Jurkat, Clone E6-1 (cell line): ENCODE measurements at regions not wholly inside any gene's neighbourhood (a gene's known extent, or its start where the extent isn't known, plus 50 kb on each side); places are given as distances from the start of the nearest gene placed in this dataset.

Experiments
- DNase-seq: peaks from one replicate; pipeline ENCODE4 v3.0.0-alpha.2; 2011; ENCODE audit warnings: low read depth, low spot score
- H3K4me3 ChIP-seq: 2 replicates; pipeline ENCODE4 v1.5.1; 2011; ENCODE audit warnings: mild to moderate bottlenecking, low read length, control low read depth, moderate library complexity

DNA sequence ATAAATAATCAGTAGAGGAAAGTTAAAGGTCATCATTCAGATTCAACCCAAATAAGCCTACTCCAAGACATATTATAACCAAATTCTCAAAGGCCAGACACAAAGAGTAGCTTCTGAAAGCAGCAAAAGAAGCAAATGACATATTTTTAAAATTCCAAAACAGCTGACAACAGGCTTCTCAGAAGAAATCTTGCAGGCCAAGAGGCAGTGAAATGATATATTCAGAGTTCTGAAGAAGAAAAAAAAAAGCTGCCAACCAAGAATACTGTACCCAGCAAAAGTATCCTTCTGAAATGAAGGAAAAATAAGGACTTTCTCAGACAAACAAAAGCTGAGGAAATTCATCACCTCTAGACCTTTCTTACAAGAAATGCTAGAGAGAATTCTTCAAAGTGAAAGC, 787.1 kb upstream of the TENM4 start:
- DNase-seq = no peak
- H3K4me3 ChIP-seq = no peak overlapping the region

DNA sequence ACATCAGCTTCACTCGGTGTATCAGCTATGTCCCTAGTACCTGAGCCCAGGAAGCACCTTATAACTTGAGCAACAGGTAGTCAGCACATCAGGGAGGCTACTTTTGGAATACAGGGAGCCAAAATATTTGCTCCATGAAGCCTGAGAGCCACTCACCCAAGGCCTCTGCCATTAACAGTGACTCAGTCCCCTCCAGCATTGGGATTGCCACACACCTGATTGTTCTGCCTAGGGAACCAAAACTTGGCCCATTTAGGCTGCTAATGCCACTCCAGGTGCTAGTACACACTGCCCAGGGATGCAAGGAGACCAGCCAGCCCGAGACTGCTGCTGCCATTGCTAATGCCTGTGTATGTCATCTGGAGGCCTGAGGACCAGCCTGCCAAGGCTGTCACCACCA, 773.6 kb upstream of the TENM4 start:
- no peak for DNase-seq
- no peak overlapping the region for H3K4me3 ChIP-seq

DNA sequence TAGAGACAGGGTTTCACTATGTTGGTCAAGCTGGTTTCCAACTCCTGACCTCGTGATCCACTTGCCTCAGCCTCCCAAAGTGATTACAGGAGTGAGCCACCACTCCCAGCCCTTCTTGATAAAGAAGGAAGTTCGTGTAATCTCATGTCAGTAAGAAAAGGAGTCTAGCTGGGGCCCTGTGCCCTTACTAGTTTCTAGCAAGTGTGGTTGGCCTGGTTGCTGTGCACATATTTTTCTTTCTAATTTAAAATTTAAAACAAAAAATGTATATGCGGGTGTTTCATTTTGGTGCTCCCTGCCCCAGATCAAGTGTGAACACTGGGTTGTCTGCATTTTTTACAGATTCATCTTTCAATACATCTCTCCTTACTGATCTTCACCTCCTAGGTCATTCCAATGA, 770.8 kb upstream of the TENM4 start:
- DNase-seq = no peak
- H3K4me3 ChIP-seq = no peak overlapping the region

DNA sequence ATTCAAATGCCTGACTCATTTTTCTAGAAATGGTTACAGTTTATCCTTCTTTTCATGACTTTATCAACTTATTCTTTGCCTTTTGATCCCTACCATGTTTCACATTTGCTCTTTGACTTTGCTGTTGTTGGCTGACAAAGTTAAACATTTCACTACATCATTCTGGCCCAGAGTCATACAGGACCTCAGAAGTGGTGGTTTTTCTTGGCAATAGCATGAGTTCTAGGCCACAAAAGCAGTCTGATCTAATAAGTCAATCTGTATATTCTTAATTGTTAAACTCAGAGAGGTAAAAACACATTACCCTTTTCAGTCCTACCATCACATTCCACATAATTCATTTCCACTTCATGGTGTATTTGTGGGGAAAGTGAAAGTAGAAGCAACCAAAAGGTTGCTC, 763.2 kb upstream of the TENM4 start:
- H3K4me3 ChIP-seq = no peak overlapping the region
- DNase-seq = no peak

DNA sequence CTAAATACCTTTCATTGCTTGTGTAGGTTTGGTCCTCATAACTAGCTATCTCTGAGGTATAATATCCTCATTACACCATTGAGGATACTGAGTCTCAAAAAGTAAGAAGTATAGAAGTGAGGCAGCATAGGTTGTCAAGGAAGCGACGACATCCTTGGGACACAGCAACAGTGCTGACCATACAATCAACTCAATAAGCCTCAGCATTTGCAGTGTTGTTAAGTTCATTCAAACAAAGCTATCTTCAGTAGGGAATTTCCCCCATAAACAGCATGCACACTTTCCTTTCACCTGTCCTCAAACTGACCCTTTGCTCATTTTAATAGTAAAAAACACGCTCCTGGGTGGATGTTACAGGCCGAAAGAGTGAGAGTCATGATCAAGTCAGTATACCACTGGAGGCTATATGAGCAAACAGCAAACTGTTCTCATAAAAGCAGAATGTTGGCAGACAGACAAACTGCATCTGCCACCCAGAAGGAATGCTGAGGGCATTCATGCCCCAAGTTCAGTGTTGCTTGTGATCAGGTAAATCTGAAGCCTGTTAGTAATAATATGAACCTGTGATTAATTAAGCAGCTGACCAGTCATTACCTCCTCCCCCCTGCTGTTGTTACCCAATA, 756.2 kb upstream of the TENM4 start:
- H3K4me3 ChIP-seq = no peak overlapping the region
- DNase-seq = no peak

DNA sequence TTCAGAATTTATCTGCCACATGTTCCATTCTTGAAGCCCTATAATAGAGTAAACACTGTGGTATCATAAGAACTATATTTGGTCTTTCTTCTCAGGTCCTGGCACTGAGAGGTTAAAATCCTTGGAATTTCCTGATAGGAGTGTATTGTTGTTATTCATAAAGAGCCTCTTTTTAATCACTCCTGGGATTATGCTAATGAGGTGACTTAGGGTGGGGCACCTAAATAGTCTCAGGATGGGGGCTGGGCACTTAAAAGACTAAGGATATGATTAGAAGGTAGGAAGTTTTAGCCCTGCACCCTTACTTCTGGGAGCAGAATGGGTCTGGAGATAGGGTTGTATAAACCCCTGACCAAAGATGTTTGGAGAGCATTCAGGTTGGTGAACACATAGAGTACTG, 755.2 kb upstream of the TENM4 start:
- DNase-seq = no peak
- H3K4me3 ChIP-seq = no peak overlapping the region

DNA sequence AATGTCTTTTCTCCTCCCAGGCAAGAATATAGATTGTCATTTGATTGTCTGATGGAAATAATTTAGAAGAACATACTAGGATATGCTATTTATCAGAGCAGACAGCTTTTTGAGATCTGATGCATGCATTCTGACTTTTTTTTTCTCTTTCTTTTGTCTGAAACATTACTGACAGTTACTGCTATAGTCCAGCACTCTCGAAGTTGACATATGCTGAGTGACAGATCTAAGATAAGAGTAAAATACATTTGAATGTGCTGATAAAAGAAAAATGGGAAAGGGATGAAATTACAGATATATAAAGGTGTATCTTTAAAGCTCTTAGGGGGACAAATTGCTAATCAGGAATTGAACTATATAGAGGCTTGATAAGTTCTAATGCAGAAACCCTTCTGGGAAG, 753.8 kb upstream of the TENM4 start:
- H3K4me3 ChIP-seq = no peak overlapping the region
- DNase-seq = no peak

DNA sequence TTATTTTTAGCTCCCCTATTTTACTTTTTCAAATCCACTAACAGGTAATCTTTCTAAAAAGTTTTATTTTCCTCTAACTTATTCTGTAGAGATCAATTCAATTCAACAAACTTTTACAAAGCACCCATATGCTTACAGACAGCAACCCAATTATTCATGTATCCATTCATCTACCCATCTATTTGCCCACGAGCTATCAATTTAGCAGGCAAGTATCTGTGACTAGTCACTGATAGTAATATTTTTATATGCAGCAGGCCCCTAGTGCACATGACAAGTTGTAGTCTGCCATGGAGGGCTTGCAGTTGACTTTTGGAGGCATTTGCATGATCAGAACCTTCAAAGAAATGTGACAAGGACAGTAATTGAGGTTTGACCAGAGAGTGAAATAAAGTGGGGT, 753.2 kb upstream of the TENM4 start:
- DNase-seq = no peak
- H3K4me3 ChIP-seq = no peak overlapping the region

DNA sequence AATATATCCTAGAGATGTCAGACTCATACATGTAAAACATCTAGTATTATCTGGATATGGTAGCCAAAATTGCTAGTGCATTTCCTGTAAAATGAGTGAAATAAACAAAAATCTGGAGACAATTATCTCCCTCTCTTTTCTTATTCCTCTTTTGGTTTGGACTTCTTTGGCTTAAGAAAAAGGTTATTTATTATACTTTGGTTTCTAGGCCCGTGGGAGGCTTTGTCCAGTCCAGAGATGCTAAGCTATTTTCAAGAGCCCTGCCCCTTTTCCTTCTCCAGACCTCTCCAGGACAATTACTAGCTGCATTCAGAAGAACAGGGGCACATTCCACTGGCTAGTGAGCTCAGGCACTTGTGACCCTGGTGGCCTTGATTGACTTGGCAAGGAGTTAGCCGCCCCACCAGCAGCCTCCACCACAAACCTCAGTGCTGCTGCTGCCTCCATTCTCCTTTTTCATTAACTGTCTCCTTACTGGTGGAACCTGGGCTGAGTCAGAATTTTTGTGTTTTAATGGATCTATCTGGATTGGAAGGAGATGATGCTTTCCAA, 747.3 kb upstream of the TENM4 start:
- H3K4me3 ChIP-seq = no peak overlapping the region
- no peak for DNase-seq

DNA sequence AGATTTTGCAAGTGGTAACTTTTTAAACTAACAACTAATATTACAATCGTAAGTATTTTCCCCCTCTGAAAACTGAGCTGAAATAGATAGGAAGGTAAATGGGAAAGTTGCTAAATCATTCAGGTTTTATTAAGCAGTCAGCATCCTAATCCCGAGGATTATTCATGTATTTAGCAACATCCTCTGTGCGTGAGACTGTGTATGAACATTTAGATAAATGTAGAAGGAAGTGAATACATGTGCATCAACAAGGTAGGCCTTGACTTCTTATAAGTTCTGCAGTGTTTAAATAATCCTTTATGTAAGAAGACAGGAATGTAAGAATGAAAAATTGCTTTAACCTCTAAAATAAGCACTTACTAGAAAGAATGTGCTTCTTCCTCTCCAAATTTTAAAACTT, 745.9 kb upstream of the TENM4 start:
- no peak overlapping the region for H3K4me3 ChIP-seq

DNA sequence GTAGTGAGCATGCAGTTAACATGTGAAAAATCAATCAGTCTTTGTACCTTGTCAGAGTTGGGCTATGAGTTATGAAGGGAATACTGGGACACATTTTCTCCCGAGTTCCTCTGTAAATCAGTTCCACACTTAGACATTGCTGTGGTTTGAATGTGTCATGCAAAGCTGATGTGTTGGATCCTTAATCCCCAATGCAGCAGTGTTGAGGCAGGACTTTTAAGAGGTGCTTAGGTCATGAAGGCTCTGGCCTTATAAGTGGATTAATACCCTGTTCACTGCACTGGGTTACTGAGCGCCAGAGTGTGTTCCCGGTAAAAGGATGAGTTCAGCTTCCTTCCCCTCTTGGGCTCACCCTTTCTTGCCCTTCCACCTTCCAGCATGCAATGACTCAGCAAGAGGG, 742.1 kb upstream of the TENM4 start:
- DNase-seq = no peak
- H3K4me3 ChIP-seq = no peak overlapping the region

More for the DNA sequence above, 745.9 kb upstream of the TENM4 start:
- DNase-seq = no peak

DNA sequence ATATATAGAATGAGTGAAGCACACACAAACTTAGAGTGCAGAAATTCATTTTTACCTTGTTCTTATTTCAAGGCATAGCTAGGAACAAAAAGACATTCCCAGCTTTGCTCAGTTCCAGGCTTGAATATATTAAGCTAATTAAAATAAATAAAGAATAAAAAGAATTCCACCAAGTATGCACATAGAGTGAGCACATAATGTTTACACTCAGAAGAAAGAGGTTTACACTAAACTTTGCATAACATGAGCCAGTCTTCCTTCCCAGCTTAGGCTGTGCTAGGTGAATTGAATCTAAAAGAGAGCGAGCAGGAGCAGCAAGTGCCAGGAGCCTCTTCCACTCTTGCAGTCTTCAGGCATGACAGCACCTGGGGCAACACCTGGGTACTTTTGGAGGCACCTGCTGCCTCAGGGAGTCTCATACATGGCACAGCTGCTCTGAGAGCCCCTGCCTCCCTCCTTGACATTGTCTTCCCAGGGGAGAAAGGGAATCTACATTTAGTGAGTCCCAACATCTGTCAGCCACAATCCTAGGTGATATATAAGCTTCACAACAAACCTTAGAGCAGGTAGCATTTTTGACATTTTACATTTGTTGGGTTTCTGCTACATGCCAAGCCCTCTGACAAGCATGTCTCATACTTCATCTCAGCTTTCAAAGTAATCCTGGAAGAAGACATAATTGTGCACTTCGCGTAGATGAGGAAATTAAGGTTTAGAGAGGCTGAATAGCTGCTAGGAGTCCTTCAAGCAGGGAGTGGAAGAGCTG, 732.7 kb upstream of the TENM4 start:
- no peak for DNase-seq
- H3K4me3 ChIP-seq = no peak overlapping the region

DNA sequence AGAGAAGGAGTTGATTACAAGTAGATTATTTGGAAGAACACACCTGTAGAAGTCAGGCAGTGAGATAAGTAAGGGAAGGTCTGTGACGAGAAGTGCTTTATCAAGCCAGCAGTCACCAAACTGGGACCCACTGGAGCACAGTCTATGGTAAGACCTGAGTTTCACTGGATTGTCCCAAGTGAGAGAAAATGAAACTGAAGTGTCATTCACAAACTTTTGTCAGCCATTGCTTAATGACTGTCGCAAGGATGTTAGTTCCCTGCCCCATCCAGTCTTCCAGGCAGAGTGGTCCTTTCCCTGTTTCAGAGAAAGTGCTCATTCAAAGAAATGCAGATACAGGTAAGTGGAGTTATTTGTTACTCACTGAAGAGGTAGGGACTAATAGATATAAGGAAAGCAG, 728.0 kb upstream of the TENM4 start:
- no peak overlapping the region for H3K4me3 ChIP-seq
- no peak for DNase-seq

DNA sequence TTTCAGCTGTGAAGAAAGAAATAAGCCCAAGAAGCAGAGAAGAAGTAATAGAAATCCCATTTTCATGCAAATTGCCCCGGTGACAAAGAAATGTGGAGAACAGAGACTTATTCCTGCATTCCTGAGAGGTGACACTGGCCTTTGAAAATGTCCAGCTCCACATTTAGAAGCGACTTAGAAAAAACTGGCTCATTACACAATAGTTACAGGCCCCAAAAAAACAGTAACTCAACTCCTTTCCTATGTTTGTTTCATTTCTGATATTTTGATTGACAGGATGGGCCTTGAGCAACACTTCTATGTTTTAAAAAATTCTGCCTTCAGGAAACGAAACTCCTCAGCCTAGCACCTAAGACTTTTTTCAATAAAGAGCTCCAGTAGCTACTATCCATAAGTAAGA, 726.9 kb upstream of the TENM4 start:
- no peak overlapping the region for H3K4me3 ChIP-seq
- no peak for DNase-seq

DNA sequence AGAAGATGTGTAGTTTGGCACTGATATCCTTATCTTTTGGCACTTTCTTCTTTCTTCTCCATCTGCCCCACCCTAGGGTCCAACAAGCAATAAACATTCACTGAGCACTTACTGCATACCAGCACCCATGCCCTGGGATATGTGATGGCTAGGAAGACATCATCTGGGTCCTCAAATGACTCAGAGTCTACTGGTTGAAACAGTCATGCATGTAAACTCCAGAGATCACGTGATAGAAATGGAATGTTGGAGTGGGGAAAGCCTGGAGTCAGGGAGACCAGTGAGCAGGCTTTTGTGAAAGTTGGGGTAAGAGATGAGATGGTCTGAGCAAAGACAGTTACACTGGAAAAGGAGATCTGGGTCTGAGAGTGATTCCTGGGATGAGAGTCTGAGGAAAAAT, 724.9 kb upstream of the TENM4 start:
- no peak for DNase-seq
- H3K4me3 ChIP-seq = no peak overlapping the region

DNA sequence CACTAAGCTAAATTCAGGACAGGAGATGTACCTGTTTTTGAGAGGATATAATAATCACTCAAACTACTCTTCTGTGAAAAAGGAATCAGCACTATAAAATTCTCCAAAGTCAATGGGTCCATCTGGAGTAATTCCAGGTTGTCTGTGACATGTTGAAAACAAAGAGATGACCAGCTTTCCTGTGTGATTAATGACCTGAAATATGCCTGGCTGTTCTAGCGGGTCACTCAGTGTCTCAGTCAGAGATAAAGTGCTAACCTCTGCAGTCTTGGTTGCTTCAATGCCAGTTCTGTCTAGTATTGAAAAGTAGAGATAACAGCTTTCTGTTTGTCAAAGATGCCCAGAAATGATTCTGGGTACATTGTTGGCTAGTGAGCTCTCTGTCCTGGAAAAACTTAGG, 722.6 kb upstream of the TENM4 start:
- H3K4me3 ChIP-seq = no peak overlapping the region

DNA sequence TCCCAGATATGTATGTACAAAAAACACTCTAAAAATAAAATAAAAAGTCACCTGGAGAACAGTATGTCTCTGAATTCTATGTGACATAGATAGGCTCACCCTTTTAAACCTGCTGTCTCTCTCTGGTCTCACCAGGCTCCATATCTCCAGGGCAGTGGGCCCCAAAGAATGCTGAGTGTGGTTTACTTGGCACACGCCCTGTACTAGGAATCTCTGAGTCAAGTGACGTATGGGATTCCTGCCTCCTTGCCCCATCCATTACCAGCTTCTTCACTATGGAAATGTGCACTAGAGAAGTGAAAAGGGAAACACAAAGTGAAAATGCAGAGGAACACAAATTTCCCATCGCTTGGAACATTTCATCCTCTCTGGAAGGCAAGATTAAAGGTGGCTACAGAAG, 722.2 kb upstream of the TENM4 start:
- DNase-seq = no peak
- no peak overlapping the region for H3K4me3 ChIP-seq

More for the DNA sequence above, 722.6 kb upstream of the TENM4 start:
- no peak for DNase-seq

DNA sequence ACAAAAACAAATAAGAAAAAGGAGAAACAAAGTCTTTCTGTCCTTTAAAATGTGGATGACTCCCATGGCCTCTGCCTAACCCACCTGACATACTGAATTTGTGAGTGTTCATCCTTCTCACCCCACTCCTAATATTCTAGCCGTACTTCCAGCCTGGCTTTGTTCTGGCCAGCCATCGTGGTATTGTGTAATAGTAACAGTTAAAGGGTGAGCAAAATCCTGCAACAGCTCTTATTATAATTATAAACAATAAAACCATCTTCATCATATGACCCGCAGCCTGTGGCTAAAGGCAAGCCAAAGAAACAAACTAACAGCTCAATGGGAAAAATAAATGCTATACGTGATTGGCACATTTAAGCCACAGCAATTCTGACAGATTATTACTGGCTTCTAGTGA, 721.6 kb upstream of the TENM4 start:
- no peak for DNase-seq
- H3K4me3 ChIP-seq = no peak overlapping the region

DNA sequence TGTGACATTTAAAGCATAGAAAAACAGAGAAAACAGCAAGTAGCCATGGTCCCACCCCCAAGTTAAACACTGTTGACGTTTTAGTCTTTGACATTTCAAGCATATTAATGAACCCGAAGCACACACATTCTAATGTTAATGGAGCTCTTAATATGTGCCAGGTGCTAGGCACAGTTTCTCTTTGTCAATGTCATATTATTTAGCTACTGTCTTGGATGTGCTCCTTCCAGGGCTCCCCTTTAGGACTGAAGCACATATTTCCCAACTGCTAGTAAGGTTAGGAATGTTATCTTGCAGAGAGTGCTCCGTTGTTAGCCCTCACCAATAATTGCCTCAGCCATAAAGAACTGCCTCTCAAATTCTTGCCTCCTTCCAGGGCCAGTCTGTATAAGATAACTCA, 716.6 kb upstream of the TENM4 start:
- DNase-seq = no peak
- no peak overlapping the region for H3K4me3 ChIP-seq

DNA sequence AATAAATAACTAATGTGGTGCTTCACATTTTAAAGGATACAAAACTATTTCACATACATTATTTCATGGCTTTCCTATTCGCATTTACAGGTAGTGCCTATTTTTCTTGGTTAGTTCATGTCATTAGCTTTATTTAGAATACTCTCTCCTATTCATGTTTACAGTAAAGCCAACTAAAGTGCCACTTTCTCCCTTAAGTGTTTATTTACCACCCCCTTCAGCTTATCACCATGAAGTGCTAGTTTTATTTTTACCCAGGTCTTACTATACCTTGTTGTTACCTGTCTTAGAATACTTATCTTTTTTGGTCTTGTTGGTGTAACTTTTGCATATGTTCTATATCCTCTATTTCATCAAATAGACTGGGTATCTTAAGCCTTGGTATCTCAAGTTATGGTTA, 715.2 kb upstream of the TENM4 start:
- H3K4me3 ChIP-seq = no peak overlapping the region
- no peak for DNase-seq
